NT2/D1 (cell line): ENCODE measurements at regions not wholly inside any gene's neighbourhood (a gene's known extent, or its start where the extent isn't known, plus 50 kb on each side); places are given as distances from the start of the nearest gene placed in this dataset.

ENCODE experiments used
- SUZ12 ChIP-seq: IDR thresholded peaks from 2 replicates; pipeline ENCODE4 v1.6.1; 2011; ENCODE audit not compliant: insufficient read length, insufficient read depth; ENCODE audit errors: extremely low read depth
- YY1 ChIP-seq: IDR thresholded peaks from 2 replicates; pipeline ENCODE4 v1.6.1; 2011; ENCODE audit not compliant: insufficient read length, insufficient read depth

GRCh38 chr11:23554002-23554401 is 693.7 kb upstream of the CCDC179 start:
- TF ChIP-seq SUZ12 (no peak), YY1 (no peak)
